Breast epithelium (tissue), 3 donors: ENCODE measurements at regions not wholly inside any gene's neighbourhood (a gene's known extent, or its start where the extent isn't known, plus 50 kb on each side); places are given as distances from the start of the nearest gene placed in this dataset.

Source experiments
- POLR2A ChIP-seq: fragments of 450-650 bp; IDR thresholded peaks from one replicate; pipeline ENCODE4 v1.6.1; 2016; ENCODE audit warnings: antibody characterized with exemption, mild to moderate bottlenecking, moderate library complexity
- POLR2AphosphoS5 ChIP-seq, 3 donors: sonication (generic); formaldehyde crosslinking; IDR thresholded peaks; one replicate each; pipeline ENCODE4 v1.6.1; 2017; ENCODE audit warnings: antibody characterized with exemption in 3 of 3
- TF ChIP-seq, protein P1 (sequence below), 3 donors: fragments of 450-650 bp; IDR thresholded peaks; one replicate each; pipeline ENCODE4 v1.5.1; 2016 to 2017; ENCODE audit warnings: antibody characterized with exemption in 3 of 3, mild to moderate bottlenecking in 3 of 3, moderate library complexity in 3 of 3

GRCh38 chr2:200179151-200179550 lies 127.3 kb upstream of the SPATS2L start:
- TF ChIP-seq, protein P1, sequence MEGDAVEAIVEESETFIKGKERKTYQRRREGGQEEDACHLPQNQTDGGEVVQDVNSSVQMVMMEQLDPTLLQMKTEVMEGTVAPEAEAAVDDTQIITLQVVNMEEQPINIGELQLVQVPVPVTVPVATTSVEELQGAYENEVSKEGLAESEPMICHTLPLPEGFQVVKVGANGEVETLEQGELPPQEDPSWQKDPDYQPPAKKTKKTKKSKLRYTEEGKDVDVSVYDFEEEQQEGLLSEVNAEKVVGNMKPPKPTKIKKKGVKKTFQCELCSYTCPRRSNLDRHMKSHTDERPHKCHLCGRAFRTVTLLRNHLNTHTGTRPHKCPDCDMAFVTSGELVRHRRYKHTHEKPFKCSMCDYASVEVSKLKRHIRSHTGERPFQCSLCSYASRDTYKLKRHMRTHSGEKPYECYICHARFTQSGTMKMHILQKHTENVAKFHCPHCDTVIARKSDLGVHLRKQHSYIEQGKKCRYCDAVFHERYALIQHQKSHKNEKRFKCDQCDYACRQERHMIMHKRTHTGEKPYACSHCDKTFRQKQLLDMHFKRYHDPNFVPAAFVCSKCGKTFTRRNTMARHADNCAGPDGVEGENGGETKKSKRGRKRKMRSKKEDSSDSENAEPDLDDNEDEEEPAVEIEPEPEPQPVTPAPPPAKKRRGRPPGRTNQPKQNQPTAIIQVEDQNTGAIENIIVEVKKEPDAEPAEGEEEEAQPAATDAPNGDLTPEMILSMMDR (IDR thresholded peaks at IDR 0.05): no peak
- no peak for TF ChIP-seq POLR2A
- TF ChIP-seq POLR2AphosphoS5 (IDR thresholded peaks at IDR 0.05): no peak
